Skeletal muscle tissue (tissue), 3 donors: ENCODE measurements at regions not wholly inside any gene's neighbourhood (a gene's known extent, or its start where the extent isn't known, plus 50 kb on each side); places are given as distances from the start of the nearest gene placed in this dataset.

Experiments used
- H3K27ac ChIP-seq: one replicate; pipeline ENCODE4 v1.7.0; 2013; ENCODE audit warnings: mild to moderate bottlenecking, low read depth, low read length, inconsistent platforms
- H3K27me3 ChIP-seq, 3 donors: one replicate each; pipeline ENCODE4 v1.7.0; 2013; ENCODE audit warnings: low read length in 3 of 3; ENCODE audit not compliant: control insufficient read depth in 3 of 3, insufficient read depth in 3 of 3
- H3K36me3 ChIP-seq, 3 donors: one replicate each; pipeline ENCODE4 v1.7.0; 2013; ENCODE audit warnings: low read length in 3 of 3; ENCODE audit not compliant: control insufficient read depth in 3 of 3, insufficient read depth in 3 of 3
- H3K4me1 ChIP-seq, 3 donors: one replicate each; pipeline ENCODE4 v1.7.0; 2013; ENCODE audit warnings: low read length in 3 of 3, mild to moderate bottlenecking in 3 of 3; ENCODE audit not compliant: control insufficient read depth in 3 of 3, insufficient read depth in 3 of 3
- H3K4me3 ChIP-seq, 3 donors: one replicate each; pipeline ENCODE4 v1.7.0; 2013; ENCODE audit warnings: low read length in 3 of 3
- H3K9ac ChIP-seq, 3 donors: one replicate each; pipeline ENCODE4 v1.7.0; 2013; ENCODE audit warnings: low read length in 3 of 3, mild to moderate bottlenecking in 3 of 3, moderate library complexity in 2 of 3, low read depth in 1 of 3
- H3K9me3 ChIP-seq, 3 donors: one replicate each; pipeline ENCODE4 v1.7.0; 2013; ENCODE audit warnings: low read length in 3 of 3; ENCODE audit not compliant: control insufficient read depth in 3 of 3
- donor health status: Osteomylitis.

GRCh38 chr6:169854813-169855212, 103.4 kb downstream of the ERMARD start:
- Histone ChIP-seq H3K36me3 (no peaks in the 10 kb centered on the region), H3K9ac (no peak overlapping the region), H3K4me1 (peaks cover 3 to 16% (median 5%) of the 10 kb centered on the region in 3 donors), H3K27me3 (no peaks in the 10 kb centered on the region), H3K27ac (no peak overlapping the region), H3K4me3 (no peak overlapping the region), H3K9me3 (peaks cover 0 to 5% (median 4%) of the 10 kb centered on the region in 3 donors)

- no peak overlapping the region for H3K9ac ChIP-seq
- H3K27me3 ChIP-seq: no peaks in the 10 kb centered on the region
- H3K4me1 ChIP-seq: peaks cover 3 to 14% (median 5%) of the 10 kb centered on the region in 3 donors
- peaks cover 0 to 5% (median 4%) of the 10 kb centered on the region in 3 donors for H3K9me3 ChIP-seq
- H3K36me3 ChIP-seq: no peaks in the 10 kb centered on the region
- H3K27ac ChIP-seq: no peak overlapping the region
- H3K4me3 ChIP-seq: no peak overlapping the region
These were observed 102.8 kb downstream of the ERMARD start for GRCh38 chr6:169854083-169854725.

- Histone ChIP-seq H3K4me1 (peaks cover 3 to 14% (median 5%) of the 10 kb centered on the region in 3 donors), H3K4me3 (no peak overlapping the region), H3K27me3 (no peaks in the 10 kb centered on the region), H3K27ac (no peak overlapping the region), H3K9ac (no peak overlapping the region), H3K36me3 (no peaks in the 10 kb centered on the region), H3K9me3 (peaks cover 0 to 5% (median 4%) of the 10 kb centered on the region in 3 donors)
These were observed 102.0 kb downstream of the ERMARD start for GRCh38 chr6:169853196-169854082.

- Histone ChIP-seq H3K27me3 (no peaks in the 10 kb centered on the region), H3K4me1 (peaks cover 3 to 14% (median 5%) of the 10 kb centered on the region in 3 donors), H3K9ac (no peak overlapping the region), H3K36me3 (no peaks in the 10 kb centered on the region), H3K27ac (peak overlapping the region; percentile 54), H3K4me3 (no peak overlapping the region), H3K9me3 (peaks cover 0 to under 1% (median 0%) of the 10 kb centered on the region in 3 donors)
These were observed 101.2 kb downstream of the ERMARD start for GRCh38 chr6:169852504-169853195.

- H3K36me3 ChIP-seq: no peaks in the 10 kb centered on the region
- H3K27me3 ChIP-seq: no peaks in the 10 kb centered on the region
- peaks cover 3 to 14% (median 5%) of the 10 kb centered on the region in 3 donors for H3K4me1 ChIP-seq
- no peak overlapping the region for H3K9ac ChIP-seq
- H3K27ac ChIP-seq: peak overlapping the region; percentile 54
- H3K9me3 ChIP-seq: no peaks in the 10 kb centered on the region
- no peak overlapping the region for H3K4me3 ChIP-seq
These were observed 100.5 kb downstream of the ERMARD start for GRCh38 chr6:169851641-169852503.

GRCh38 chr6:169850746-169851145, 99.3 kb downstream of the ERMARD start:
- Histone ChIP-seq H3K9ac (no peak overlapping the region), H3K27ac (no peak overlapping the region), H3K9me3 (no peaks in the 10 kb centered on the region), H3K27me3 (peaks cover 0 to 8% (median 0%) of the 10 kb centered on the region in 3 donors), H3K36me3 (no peaks in the 10 kb centered on the region), H3K4me3 (no peak overlapping the region), H3K4me1 (peaks cover 3 to 14% (median 5%) of the 10 kb centered on the region in 3 donors)

GRCh38 chr6:169850154-169850553, 98.7 kb downstream of the ERMARD start:
- peaks cover 2 to 14% (median 5%) of the 10 kb centered on the region in 3 donors for H3K27me3 ChIP-seq
- H3K4me1 ChIP-seq: peaks cover 3 to 14% (median 5%) of the 10 kb centered on the region in 3 donors
- no peak overlapping the region for H3K27ac ChIP-seq
- no peak overlapping the region for H3K9ac ChIP-seq
- no peak overlapping the region for H3K4me3 ChIP-seq
- H3K36me3 ChIP-seq: no peaks in the 10 kb centered on the region
- H3K9me3 ChIP-seq: no peaks in the 10 kb centered on the region

- Histone ChIP-seq H3K4me1 (peaks cover 3 to 14% (median 5%) of the 10 kb centered on the region in 3 donors), H3K27me3 (peaks cover 7 to 21% (median 11%) of the 10 kb centered on the region in 3 donors), H3K36me3 (no peaks in the 10 kb centered on the region), H3K27ac (no peak overlapping the region), H3K9ac (no peak overlapping the region), H3K9me3 (no peaks in the 10 kb centered on the region), H3K4me3 (no peak overlapping the region)
These were observed 98.0 kb downstream of the ERMARD start for GRCh38 chr6:169849396-169849795.

GRCh38 chr6:169848946-169849345, 97.5 kb downstream of the ERMARD start:
- Histone ChIP-seq H3K4me3 (no peak overlapping the region), H3K9me3 (no peaks in the 10 kb centered on the region), H3K27me3 (peaks cover 7 to 22% (median 11%) of the 10 kb centered on the region in 3 donors), H3K36me3 (no peaks in the 10 kb centered on the region), H3K4me1 (peaks cover 3 to 14% (median 5%) of the 10 kb centered on the region in 3 donors), H3K27ac (no peak overlapping the region), H3K9ac (no peak overlapping the region)
